Activated CD8-positive, alpha-beta memory T cell treated with anti-CD3 and anti-CD28 coated beads, Interleukin-2, amount 50 U/mL, for 4 hours (primary cell): ENCODE measurements at regions not wholly inside any gene's neighbourhood (a gene's known extent, or its start where the extent isn't known, plus 50 kb on each side); places are given as distances from the start of the nearest gene placed in this dataset.

Experiments
- DNase-seq: peaks from one replicate; pipeline ENCODE4 v3.0.0-alpha.2; 2020

DNA sequence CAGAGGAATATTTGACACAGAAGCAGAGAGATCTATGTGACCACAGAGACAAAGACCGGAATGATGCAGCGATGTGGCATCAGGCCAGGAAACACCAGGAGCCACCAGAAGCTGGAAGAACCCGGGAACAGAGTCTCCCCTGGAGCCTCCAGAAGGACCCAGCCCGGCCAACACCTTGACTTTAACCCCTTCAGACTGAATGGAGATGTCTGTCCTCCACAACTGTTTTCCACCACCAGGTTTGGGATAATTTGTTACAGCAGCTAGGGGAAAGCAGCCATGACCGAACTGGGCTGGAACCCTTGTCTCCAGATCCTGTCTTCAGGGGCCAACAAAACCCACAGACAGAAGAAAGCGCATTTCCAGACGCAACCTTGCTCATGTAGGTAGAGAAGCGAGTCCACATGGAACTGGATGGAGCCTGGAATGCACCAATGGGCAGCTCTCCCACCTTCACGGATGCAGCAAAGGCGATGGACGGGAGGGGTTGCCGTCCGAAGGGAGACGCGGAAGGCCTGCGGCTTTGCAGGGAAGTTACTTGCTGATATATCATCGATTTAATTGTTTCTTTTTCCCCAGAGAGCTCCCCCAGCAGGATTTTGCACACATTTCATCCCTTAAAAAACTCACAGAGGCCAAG lies 396.6 kb downstream of the NPHP4 start:
- DNase-seq, result no peak

DNA sequence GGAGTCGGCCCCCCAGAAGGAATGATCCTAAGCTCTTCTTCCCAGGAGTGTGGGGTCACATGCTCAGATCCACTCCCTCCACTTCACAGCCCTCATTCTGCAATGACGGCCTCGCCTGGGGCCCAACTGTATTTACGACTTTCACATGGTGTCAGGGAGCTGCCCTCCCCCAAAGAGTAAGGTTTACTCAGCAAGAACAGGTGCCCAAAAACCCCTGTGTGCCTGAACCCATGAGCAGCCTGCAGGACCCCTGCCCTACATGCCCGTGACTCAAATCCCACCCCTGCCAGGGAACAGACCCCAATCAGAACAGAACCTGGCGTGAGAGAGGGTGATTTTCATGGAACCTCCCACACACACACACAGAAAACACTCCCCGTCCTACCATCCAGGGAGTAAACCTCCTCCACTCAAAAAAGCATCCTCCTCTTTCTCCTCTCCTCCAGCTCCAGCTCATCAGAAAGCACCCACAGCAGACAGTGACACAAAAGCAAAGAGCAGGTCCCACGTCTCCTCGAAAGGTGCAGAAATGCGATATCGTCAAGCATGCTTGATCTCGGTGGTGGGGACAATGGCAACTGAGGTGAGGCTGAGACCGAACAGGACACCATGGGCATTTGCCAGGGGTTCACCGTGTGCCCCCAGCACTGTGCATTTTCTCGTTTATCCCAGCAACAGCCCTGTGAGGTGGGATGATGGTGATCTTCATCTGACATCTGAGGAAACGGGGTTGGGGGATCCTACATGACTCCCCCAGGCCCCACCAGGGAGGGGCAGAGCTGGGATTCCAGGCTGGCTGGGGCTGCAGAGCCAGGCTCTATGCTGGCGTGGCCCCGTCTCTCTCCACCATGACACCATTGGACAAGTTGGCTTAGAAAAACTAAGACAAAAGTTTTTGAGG lies 397.9 kb downstream of the NPHP4 start:
- no peak for DNase-seq

DNA sequence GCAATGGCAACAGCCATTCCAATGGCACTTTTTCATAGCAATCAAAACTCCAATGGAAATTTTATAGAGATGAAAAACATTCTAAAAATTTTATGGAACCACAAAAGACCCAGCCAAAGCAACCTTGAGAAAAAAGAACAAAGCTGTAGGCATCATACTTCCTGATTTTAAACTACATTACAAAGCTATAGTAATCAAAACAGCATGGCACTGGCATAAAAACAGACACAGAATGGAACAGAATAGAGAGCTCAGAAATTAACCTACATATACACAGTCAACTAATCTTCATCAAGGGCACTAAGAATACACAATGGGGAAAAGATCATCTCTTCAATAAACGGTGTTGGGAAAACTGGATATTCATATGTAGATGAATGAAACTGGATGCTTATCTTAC lies 401.5 kb downstream of the NPHP4 start:
- no peak for DNase-seq

DNA sequence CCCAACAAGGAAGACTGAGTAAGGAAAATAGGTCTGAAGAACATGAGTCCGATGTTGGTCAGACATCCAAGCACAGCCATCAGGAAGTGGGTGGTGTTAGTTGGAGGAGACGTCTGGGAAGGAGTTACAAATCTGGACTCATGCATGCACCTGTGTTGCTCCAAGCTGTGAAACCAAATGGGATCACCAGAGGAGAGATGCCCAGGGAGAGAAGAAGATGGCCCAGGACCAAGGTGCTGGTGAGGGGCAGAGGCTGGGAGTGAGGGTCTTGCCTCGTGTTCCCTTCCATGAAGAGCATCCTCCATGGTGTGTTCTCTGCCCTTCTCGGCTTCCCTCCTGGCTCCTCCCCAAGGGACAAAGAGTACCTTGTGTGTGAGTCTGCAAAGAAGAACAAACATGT lies 405.6 kb downstream of the NPHP4 start:
- DNase-seq, result no peak

DNA sequence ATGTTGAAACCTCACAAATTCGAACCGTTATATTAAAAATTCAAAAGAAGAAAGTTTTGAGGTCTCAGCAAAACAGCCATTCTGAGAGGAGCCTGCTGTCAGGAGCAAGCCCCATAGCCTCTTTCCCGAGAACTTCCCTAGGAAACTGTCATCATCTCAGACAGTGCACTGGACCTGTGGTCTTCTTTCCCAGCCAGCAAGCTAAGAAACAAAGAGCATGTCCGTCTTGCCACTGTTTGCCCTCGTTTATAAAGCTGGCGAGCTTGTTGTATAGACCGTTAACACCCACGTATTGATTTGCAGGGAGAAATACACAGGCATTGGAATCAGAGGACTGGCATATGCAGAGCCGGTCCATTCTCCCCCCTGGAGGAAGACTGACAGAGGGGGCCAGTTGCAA lies 407.0 kb downstream of the NPHP4 start:
- no peak for DNase-seq

DNA sequence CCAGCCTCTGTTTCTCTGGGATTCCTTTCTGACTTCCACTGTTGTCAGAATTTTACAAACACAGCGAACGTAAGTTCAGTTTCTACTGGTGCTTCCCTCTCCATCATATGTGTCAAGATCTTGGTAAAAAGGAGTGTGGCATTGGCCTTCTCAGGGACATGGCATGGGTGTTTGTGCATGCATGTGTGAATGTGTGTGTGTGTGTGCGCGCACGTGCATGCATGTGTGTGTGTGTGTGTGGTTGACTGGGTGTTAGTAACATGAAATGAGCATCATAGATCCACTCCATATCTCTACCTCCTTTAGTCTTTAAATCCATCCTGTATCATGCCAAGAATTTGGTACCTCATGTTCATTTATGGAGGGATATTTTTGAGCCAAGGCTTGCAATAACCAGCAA lies 411.3 kb downstream of the NPHP4 start:
- no peak for DNase-seq

DNA sequence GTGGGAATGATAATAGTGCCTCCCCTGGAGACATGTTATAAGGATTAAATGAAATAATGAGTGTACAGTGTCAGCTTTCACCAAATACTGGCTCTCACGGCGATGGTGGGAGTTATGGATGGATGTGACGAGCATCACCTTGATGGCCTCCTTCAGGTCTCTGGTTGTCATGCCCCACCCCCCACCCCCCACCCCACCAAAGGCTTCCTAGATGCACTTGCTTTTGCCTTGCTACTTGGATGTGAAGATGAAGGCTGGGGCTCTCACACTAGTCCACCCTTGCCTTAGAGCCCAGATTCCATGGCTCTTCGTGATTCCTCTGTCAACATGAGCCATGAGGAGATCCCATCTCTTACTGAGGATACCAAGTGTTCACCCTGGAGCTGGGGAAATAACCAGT lies 412.3 kb downstream of the NPHP4 start:
- no peak for DNase-seq

DNA sequence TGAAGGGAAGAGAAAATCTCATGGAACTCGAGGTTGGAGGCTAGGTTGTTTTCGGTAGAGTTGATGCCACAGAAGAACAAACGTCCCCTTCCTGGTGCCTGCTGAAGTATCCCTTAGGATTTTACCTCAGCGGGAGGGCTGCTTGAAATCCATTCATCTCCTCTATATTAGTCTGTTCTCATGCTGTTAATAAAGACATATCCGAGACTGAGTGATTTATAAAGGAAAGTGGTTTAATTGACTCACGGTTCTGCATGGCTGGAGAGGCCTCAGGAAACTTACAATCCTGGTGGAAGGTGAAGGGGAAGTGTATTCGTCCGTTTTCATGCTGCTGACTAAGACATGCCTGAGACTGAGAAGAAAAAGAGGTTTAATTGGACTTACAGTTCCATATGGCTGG lies 413.5 kb downstream of the NPHP4 start:
- no peak for DNase-seq

DNA sequence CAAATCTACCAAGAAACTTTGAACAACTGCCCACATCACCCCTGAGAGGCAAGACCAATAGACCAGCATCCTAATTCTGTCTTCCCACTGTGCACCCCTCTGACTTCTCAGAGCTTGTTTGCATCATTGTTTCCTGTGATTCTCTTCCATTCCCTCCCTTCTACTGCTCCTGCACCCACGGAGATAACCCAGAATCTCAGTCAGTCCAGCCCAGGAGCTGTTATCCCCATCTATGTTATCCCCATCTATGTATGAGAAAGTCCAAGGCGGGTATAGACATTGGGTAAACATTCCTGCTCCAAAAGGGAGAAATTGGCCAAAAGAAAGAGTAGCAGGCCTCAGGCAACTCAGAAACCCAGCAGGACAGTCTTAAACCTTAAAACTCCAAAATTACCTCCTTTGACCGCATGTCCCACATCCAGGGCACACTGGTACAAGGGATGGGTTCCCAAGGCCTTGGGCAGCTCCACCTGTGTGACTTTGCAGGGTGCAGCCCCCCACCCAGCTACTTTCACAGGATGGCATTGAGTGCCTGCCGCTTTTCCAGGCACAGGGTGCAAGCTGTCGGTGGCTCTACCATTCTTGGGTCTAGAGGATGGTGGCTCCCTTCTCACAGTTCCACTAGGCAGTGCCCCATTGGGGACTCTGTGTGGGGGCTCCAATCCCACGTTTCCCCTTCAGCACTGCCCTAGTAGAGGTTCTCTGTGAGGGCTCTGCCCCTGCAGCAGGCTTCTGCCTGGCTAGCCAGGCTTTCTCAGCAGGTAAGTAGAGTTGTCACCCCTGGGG lies 414.8 kb downstream of the NPHP4 start:
- DNase-seq, result no peak

DNA sequence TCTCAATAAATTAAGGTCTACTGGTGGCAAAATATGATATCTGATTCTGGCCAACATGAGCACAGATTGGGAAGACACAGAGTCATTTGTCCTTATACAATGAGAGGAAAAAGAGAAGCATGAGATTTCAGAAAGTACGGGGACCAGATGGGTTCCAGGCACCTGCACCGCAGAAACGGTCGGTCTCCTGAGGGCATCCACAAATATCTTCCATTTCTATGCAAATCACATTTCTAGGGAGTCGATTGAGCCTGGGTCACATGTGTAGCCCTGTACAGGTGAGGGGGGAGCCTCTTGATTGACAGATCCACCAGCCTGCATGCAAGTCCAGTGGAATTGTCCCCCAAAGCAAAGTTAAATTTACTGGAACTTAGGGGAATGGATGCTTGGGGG lies 415.6 kb downstream of the NPHP4 start:
- no peak for DNase-seq

DNA sequence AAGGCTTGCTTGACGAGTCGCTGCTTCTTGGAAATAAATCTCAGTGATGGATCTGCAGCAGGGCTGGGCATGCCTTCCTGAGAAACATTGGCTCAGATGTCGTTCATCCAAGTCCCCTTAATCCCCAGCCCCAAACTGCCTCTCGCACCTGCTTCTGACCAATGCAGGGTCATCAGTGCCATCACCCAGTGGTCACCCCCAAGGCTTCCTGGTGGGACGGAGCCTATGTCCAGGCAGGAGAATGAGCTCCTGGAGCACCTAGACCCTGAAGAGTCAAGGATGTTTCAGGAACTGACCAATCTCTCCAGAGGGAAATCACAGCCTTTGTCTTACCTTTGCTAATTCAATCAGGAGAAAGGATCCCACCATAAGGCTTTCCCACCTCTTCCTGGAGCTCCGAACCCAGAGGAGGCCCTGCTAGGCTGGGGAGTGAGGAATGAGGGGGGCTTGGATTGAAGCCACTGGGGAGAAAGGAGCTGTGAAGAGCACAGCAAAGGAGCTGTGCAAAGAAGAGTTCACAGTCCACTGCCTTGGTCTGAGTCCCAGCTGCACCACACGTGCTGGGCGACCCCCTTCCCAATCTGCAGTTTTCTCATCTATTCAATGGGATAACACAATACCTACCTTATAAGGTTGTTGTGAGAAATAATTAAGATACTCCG lies 416.1 kb downstream of the NPHP4 start:
- no peak for DNase-seq

DNA sequence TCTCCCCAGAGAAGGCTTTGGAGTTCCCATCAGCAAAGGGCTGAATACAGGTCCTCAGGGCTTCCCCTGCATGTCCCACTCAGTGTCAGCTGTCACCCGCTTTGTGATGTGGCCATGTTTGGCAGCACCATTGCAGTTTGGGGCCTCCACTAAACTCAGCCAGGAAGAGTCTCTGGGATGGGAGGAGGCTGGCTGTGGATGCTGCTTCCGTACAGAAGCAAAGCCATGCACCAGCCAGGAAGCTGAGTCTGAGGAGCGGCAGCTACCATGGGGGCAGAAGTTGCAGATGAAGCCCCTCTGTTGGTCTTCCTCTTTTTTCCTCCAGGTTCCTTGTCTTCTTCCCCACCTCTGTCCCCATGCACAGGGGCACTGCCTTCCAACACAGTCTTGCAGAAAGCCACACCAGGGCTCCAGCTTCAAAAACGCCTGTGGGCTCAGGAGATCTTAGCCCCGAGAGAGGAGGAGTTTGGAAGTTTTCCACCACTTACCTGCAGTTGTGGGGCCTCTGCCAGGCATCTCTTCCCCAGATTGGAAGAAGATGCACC lies 416.8 kb downstream of the NPHP4 start:
- no peak for DNase-seq

DNA sequence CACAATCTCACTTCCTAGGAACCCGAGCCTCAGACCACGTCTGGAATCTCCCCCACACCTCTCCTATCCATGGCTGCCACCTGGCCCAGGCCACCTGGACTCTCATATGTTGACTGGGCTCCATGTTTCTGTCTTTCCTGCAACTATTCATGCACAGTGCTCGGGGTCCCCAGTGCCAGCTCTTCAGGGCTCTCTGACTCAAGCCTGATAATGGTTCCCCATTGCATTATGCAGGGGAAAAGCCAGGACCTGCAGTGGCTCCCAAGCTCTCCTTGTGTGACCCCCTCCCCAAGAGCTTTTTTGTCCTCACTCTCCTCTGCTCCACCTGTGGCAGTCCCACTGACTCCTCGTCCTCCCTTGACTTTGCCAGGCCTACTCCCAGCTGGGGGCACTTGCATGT lies 417.6 kb downstream of the NPHP4 start:
- DNase-seq, result no peak

DNA sequence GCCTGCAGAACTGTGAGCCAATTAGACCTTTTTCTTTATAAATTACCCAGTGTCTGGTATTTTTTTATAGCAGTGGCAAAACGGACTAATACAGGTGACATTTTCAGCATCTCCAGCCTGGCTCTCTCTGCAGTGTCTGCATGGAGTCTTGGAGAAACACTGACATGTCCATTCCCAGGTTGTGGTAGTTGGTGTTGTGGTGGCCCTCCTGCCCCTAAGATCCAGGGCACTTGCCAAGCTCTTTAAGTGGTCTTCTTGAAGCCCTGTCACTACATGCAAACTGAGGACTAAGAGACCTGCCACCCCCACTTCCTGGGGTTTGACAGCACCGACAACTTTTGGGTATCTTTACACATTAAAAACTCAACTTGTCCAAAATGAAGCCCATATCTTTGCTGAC lies 419.4 kb downstream of the NPHP4 start:
- DNase-seq, result no peak

DNA sequence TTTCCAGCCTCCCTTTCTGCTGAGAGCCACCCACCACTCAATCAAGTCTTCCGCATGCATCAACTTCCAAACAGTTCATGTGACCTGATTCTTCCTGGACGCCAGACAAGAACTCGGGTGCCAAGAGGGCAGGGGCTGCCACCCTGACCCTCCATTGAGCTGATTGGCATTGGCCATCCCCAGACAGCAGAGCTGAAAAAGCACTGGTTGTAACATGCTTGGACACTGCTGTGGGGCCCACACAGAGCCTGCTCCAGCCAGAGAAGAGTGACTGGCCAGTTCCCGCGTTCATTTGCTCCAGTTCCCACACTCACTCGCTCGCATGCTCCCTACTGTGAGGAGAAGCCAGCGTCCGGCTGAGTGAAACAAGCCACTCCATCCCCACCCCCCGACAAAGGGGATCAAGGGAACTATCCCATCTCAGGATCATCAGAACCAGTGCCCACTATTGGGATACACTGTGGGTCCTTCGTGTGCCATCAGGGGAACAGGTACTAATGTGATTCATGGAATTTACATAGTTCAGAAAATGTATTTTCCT lies 420.3 kb downstream of the NPHP4 start:
- no peak for DNase-seq

DNA sequence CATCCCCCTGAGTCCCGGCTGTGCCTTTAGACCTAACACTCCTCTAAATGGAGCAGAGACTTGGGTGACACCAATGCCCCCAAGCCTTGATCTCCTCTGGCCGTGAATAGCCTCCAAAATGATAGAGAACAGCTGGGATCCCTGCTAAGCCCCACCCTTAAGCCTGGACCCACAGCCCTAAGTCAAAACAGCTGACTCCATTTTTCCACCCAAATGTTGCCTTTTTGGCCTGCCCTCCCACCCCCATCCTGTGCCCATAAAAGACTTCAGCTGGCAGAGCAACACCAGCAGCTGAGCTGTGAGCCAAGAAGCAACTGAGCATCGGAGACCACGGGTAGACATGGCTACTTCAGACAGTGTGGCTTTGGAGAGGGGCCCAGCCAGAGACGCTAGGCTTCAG lies 420.8 kb downstream of the NPHP4 start:
- DNase-seq, result no peak

DNA sequence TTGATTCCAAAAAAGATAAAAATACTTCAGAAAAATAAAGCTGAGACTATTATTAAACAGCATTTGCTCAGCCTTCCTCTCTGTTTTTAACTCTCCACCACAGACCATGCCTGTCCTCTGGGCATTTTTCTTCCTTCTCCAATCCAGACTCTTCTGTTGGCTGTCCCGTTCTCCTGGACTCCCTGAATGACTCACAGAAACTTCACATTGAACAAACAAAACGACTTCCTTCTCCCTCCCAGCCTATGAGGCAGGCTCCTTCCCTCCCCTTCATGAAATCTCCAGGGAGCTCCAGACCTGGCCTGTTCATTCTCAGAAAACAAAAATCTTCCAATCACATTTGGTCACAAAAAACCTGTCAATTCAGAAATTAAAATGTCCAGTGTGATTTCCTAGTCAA lies 421.3 kb downstream of the NPHP4 start:
- no peak for DNase-seq

DNA sequence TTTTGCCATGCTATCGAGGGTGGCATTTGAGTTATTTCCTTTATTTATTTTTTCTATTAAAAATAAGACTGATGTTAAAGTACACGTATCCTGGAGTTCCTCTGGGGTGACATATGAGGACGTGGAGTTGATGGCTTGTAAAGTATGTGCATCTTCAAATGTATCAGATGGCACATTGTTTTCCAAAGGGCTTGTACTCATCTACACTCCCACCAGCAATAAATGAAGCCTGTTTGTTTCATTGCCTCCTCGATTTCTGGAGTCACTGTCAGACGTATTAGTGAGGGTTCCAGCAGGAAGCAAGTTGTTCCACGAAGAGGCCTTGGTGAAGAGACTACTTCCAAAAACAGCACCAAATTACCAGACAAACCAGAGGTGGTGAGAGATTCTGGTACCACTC lies 423.9 kb downstream of the NPHP4 start:
- no peak for DNase-seq

DNA sequence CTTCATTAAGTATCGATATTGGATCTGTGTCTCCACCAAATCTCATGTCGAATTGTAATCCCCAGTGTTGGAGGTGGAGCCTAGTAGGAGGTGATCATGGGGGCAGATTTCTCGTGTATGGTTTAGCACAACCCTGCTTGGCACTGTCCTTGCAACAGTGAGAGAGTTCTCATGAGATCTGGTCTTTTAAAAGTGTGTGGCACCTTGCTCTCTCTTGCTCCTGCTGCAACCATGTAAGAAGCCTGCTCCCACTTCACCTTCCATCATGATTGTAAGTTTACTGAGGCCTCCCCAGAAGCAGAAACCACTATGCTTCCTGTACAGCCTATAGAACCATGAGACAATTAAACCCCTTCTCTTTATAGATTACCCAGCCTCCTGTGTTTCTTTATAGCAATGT lies 424.4 kb downstream of the NPHP4 start:
- DNase-seq, result no peak

DNA sequence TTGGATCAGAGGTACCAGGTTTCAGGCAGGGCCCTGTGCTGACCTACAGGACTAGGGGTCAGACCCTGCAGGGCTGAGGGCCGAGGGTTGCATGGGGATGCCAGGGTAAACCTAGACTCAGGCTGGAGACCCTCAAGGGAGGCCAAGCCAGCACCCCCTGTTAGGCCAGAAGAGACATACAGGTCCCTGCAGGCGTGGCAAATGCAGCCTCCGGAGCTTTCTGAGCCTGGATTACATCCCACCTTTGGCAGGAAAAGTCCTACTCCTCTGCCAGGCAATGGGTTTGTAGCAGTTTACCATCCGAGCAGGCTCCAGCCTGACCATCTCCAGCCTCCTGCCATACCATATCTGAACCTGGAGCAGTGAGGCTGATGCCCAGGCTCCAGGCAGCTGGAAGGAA lies 425.3 kb downstream of the NPHP4 start:
- no peak for DNase-seq

DNA sequence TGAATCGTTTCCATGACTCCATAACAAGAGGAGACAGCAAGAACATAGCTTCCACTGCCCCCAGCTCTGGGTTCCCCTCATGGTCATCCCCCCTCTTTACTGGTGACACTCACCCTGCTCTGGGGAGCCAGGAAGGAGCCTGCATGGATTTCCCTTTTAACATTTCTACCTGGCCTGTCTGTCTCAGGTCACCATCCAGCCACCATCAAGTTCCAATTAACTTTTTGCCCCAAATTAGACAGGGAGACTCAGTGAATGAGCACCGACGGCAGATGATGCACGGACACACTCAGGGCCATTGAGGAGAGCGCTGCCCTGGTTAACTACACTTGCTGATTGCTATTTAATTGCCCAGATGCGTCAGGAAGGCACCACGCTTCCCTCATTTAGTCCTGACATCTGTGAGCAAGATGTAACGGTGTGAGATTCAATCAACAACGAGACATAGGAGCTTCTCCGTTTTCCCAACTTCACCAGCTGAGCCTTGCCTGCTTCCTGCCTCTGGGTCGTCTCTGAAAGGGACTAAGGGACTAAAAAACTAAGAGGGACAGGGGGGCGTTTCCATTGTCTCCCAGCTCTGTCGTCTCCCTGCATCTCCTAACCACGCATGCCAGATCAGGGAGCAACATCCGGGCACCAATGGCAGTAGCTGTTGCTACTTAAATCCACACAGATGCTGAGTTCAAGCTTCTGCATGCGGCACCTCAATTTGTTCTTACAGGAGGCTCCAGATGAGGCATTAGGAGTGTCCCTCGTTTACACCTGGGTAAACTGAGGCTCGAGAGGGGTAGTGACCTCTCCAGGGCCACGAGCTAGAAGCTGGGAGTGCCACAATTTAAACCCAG lies 426.7 kb downstream of the NPHP4 start:
- no peak for DNase-seq
